HG03039 (cell line): ENCODE measurements at regions not wholly inside any gene's neighbourhood (a gene's known extent, or its start where the extent isn't known, plus 50 kb on each side); places are given as distances from the start of the nearest gene placed in this dataset.
"Not testable (repeated sequence)": the region's sequence is repeated elsewhere in the genome, so short reads cannot be mapped to it uniquely, and the experiment has no call there.

Source experiments
- ATAC-seq: cut with Tn5 transposase; IDR thresholded peaks from one replicate; pipeline ENCODE4 v1.9.1; 2021; ENCODE audit warnings: mild to moderate bottlenecking, moderate library complexity; ENCODE audit not compliant: unreplicated experiment

GRCh38 chr7:84941936-84942335, 244.9 kb downstream of the SEMA3D start:
- ATAC-seq, result no peak

- no peak for ATAC-seq
Measured at GRCh38 chr7:84941291-84941690, 245.6 kb downstream of the SEMA3D start.

- no peak for ATAC-seq
Measured at GRCh38 chr7:84939888-84940287, 247.0 kb downstream of the SEMA3D start.

GRCh38 chr7:84939442-84939841, 247.4 kb downstream of the SEMA3D start:
- ATAC-seq, result no peak

- no peak for ATAC-seq
Measured at GRCh38 chr7:84924353-84924752, 262.5 kb downstream of the SEMA3D start.

- no peak for ATAC-seq
Measured at GRCh38 chr7:84923348-84923747, 263.5 kb downstream of the SEMA3D start.

GRCh38 chr7:84921154-84921553, 265.7 kb downstream of the SEMA3D start:
- no peak for ATAC-seq

- ATAC-seq, result not testable (repeated sequence)
Measured at GRCh38 chr7:84916973-84917372, 269.9 kb downstream of the SEMA3D start.

GRCh38 chr7:84916161-84916560, 270.7 kb downstream of the SEMA3D start:
- no peak for ATAC-seq

GRCh38 chr7:84914598-84914997, 272.3 kb downstream of the SEMA3D start:
- ATAC-seq, result no peak

- no peak for ATAC-seq
Measured at GRCh38 chr7:84913731-84914130, 273.1 kb downstream of the SEMA3D start.

GRCh38 chr7:84912993-84913635, 273.7 kb downstream of the SEMA3D start:
- ATAC-seq, result no peak

- no peak for ATAC-seq
Measured at GRCh38 chr7:84912537-84912936, 274.3 kb downstream of the SEMA3D start.

GRCh38 chr7:84912018-84912417, 274.8 kb downstream of the SEMA3D start:
- no peak for ATAC-seq

- no peak for ATAC-seq
Measured at GRCh38 chr7:84911077-84911476, 275.8 kb downstream of the SEMA3D start.

- ATAC-seq, result not testable (repeated sequence)
Measured at GRCh38 chr7:84910322-84910721, 276.5 kb downstream of the SEMA3D start.

GRCh38 chr7:84908196-84908793, 278.6 kb downstream of the SEMA3D start:
- no peak for ATAC-seq

GRCh38 chr7:84906889-84907288, 280.0 kb downstream of the SEMA3D start:
- no peak for ATAC-seq

- ATAC-seq, result no peak
Measured at GRCh38 chr7:84904561-84904960, 282.3 kb downstream of the SEMA3D start.

- ATAC-seq, result no peak
Measured at GRCh38 chr7:84901366-84901765, 285.5 kb downstream of the SEMA3D start.

- no peak for ATAC-seq
Measured at GRCh38 chr7:84900215-84900614, 286.6 kb downstream of the SEMA3D start.

- ATAC-seq, result no peak
Measured at GRCh38 chr7:84895563-84895962, 291.3 kb downstream of the SEMA3D start.

GRCh38 chr7:84883570-84883969, 303.3 kb downstream of the SEMA3D start:
- ATAC-seq, result not testable (repeated sequence)
